HG03460 (cell line): ENCODE measurements at regions not wholly inside any gene's neighbourhood (a gene's known extent, or its start where the extent isn't known, plus 50 kb on each side); places are given as distances from the start of the nearest gene placed in this dataset.

Source experiments
- ATAC-seq: cut with Tn5 transposase; IDR thresholded peaks from one replicate; pipeline ENCODE4 v1.9.1; 2021; ENCODE audit not compliant: unreplicated experiment

- ATAC-seq: no peak
Measured at GRCh38 chr10:7028809-7029166, 382.0 kb downstream of the SFMBT2 start.

DNA sequence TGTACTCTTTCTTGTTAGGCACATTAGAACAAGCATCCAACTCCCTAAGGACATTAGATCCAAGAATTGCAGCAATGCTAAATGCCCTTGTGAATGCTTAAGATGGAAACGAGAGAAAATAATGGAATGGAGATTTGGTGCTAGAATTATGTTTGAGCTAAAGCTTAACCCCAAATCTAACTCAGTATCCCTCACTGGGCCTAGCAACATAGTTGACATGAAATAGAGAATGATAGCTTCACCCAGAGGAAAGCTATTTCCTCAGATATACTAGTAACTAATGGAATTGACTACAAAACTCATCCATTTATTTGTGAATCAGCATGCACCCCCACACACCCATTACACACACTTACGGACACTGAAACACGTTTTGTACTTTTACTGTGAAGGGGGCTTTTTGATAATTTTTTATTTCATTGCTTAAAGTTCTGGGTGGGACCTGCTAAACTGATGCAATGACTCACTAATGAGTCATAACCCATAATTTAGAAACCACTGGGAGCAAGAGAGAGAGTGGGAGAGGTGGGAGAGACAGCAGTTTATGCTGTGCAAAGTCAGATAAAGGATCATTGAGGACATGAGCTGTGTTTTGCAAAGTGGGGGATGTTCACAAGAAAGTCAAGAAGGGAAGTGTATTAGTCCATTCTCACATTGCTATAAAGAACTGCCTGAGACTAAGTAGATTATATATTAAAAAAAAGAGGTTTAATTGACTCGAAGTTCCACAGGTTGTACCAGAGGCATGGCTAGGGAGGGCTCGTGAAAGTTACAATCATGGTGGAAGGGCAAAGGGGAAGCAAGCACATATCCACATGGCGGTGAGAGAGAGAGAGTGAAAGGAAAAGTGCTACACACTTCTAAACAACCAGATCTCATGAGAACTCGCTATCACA lies 382.7 kb downstream of the SFMBT2 start:
- no peak for ATAC-seq

DNA sequence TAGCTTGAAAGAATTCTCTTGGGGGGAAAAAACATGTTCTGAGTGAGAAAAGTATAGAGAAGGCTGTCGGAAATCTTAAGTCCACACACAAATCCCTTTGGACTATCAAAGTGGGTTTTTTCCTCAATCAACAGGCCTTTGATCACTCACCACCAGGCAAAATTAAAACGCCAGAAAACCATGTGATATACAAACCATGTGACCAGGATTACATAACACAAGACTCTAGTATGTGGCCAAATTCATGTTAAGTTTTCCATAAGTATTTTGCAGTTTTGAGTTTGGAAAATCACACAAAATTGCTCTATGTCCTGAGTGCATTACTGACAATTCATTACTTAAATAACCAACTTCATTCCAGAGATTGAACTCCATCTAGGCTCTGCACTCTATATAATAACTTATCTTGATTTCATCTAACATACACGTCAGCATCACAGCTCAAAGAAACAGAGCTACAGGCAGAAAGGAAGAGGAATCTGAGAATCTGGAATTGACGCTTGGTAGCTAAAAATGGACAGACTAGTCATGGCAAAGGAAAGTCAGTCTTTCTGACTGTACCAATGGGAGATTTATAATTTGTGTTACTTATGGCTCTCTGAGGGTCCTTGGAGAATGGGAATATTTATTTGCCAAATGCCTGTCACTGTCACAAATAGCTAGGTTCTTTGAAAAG lies 383.5 kb downstream of the SFMBT2 start:
- ATAC-seq: no peak

DNA sequence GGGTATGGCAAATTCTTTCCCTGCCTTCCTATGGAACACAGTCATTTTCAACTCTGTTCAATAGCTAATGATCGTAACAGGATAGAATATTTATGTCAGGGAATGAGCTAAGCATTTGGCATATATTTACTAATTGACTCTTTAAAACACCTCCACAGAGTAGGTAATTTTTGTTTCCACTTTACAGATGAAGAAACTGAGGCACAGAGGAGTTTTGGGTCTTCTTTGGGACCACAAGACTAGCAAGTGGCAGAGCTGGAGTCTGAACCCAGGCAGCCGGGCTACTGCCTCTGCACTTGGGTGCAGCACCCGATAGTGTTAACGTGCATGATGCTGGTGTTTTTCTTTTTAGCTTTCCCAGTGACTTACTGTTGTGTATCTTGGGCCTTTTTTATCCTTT lies 384.0 kb downstream of the SFMBT2 start:
- no peak for ATAC-seq

- no peak for ATAC-seq
Measured at GRCh38 chr10:7025296-7025695, 385.5 kb downstream of the SFMBT2 start.

GRCh38 chr10:7015457-7015856 lies 395.4 kb downstream of the SFMBT2 start:
- ATAC-seq: no peak

GRCh38 chr10:7014721-7015120 lies 396.1 kb downstream of the SFMBT2 start:
- ATAC-seq: no peak

DNA sequence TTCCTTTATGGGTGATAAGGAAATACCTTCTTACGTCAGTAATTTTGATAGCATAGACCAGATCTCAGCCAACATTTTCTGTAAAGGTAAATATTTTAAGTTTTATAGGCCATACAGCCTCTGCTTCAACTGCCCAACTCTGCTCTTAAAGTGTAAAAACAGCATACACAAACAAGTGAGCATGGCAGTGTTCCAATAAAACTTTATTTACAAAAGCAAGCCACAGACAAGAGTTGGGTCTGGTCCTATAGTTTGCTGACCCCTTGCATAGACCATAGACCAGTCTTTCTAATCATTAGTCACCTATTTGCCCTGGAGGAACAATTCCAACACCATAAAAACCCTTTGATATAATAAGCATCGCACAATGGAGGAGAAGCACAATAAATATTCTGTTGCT lies 398.8 kb downstream of the SFMBT2 start:
- ATAC-seq: no peak

DNA sequence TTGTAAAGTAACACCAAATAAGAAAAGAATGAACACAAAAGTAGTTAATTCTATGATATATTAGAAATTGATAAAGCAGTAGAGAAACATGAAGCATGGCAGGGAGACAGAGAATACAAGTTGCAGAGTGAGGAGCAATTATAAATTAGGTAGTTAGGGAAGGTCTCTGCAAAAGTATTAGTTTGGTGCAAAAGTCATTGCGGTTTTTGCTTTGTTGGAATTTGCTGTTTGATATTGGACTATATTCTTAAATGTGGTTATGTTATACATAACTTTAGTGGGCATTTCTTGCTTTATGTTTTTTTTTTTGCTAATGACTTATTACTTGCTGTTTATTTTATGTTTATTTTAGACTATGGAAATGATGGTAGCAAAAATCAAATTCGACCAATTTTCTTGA lies 402.2 kb downstream of the SFMBT2 start:
- ATAC-seq: no peak

DNA sequence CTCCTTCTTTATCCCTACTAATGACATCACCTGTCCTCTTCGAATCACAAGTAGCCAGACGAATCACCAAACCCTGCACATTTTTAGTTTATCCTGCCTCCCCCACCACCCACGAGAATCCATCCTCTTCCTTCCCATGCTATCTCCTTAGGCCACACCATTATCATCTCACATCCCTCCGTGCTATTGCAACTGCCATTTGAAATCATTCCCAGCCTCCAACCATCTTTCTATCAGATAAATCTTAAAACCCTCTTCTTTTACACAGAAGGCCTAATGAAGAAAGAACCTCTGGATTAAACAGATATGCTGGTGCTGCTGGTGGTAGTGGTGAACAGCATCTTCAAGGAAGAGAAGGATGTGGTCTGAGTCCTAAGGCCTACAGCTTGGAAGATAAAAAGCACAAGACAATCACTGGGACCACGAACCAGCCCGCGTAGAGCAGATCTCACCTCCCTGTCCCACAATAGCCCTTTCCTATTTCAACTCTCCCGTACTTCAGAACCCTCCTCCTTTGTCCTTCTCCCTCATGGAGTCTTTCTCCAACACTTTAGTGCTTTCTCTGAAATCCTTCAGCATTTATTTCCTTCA lies 403.1 kb downstream of the SFMBT2 start:
- no peak for ATAC-seq

DNA sequence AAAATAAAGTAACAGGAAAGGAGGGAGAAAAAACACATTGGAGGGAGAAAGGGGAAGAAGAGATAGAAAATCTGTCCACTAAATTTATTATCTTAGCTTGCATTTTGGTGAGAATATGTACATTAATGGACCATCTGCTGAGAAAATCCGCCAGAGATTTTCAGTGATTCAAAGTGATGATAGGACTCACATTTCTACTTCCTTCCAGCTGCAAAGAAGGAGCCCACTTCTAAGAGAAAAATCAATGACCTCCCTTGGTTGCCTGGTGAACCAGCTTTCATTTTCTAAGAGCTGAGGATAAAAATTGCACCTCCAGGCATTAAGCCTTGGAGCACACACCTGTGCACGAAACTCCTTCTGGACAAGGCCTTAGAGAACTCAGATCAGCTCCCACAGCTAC lies 404.3 kb downstream of the SFMBT2 start:
- ATAC-seq: no peak

GRCh38 chr10:7003831-7004395 lies 406.9 kb downstream of the SFMBT2 start:
- no peak for ATAC-seq

DNA sequence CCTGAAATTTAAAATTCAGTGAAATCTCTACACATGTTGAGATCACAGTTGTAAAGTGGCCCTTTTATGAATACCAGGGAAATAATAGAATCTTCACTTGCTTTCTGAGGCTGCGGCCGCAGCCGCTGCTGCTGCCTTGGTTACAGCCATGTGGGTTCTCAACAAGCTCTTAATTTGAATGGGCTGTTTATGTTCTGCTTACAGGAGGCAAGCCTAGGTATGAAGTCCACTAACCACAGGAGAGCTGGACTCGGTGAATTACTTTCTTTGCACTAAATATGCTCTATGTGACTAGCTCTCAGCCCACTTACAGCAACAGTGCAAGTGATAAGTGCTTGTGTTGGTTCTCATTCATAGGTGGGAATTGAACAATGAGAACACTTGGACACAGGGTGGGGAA lies 410.8 kb downstream of the SFMBT2 start:
- no peak for ATAC-seq

DNA sequence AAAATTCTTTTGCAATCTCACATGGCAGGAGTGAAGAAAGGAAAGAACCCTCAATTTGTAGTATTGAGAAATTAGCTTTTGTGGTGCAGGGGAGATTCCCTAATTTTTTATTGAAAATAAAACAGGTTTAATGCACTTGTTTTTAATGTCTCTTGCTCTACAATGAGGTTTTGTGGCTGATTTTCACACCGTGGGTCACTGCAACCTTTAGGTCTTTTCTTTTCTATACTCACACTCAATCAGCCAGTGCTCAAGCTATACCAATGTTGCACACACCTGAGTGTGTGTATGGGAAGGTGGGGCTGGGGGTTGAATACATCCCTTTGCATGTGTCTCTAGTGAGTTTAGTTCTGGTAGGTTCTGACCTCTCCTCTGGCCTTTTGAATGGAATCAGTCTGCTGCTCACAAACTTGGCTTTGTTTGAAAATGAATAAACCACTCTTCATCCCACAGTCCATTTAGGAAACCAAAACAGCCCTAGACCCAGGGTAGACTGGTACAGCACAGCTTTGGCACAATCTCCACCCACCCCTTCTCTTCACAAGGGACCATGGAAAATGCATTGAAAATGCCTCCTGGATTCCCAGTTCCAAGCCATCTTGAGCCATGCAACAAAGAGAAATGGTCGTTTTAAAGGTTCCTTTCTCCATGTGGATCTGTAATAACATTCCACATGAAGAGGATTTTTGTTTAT lies 411.5 kb downstream of the SFMBT2 start:
- no peak for ATAC-seq

DNA sequence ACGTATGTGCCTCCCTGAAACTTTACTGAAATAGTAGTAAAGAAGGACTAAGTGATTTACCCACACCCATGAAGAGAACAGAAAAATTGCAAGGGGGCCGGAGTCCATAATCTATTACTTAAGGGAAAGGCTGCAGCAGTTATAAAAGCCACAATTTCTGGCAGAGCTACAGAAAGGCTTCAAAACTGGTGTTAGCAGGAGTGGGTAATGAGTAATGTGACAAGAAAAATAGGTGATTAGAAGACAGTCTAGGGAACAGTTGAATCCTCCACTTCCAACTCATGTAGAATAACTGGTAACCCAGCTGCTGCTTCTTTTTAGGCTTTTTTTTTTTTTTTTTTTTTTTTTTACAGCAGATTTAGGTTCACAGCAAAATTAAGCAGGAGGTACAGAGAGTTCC lies 413.3 kb downstream of the SFMBT2 start:
- ATAC-seq: no peak

GRCh38 chr10:6996431-6996830 lies 414.4 kb downstream of the SFMBT2 start:
- no peak for ATAC-seq

GRCh38 chr10:6995831-6996230 lies 415.0 kb downstream of the SFMBT2 start:
- no peak for ATAC-seq

DNA sequence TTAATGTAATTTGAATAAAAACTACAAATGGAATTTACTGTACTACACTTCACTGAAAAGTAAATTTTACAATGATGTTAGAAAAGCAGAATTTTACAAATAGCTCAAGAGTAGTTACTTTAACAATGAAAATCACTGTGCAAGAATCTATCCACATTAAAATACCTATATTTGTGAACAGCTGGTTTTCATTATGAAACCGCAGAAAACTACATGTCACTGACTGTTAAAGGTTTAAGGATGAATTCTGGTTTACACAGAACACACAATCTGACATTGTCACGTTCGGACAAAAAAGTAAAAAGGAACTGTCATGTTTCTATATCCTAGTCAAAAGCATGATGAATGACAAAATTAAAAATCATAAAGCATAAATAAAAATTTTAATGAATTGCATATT lies 415.3 kb upstream of the PRKCQ start:
- no peak for ATAC-seq

GRCh38 chr10:6990891-6991290 lies 410.8 kb upstream of the PRKCQ start:
- no peak for ATAC-seq

- ATAC-seq: no peak
Measured at GRCh38 chr10:6988654-6989053, 408.6 kb upstream of the PRKCQ start.

- no peak for ATAC-seq
Measured at GRCh38 chr10:6987536-6987945, 407.5 kb upstream of the PRKCQ start.
